ENCODE measurements at regions not wholly inside any gene's neighbourhood (a gene's known extent, or its start where the extent isn't known, plus 50 kb on each side); places are given as distances from the start of the nearest gene placed in this dataset.

DNA sequence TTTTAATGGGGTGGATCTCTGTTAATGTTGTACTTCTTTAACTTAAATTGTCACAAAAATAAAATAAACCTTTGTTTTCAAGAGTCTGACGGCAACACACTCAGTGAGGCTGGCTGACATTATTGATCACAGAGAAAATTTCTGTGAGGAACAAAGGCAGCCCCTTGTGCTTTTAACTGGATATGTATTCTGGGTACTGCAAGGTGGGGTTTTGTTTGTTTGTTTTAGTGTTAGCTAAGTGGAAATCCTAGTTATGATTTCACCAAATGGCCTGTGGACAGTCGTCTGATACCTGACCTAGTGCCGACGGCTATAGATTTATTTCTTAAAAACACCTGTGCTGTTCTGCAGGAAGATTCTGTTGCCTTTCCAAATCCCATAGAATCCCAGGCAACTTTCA lies 1329.5 kb upstream of the ZEB2 start:
- in situ Hi-C loops (cut with HindIII; ENCODE audit: low pct_ligation_motif_present, low pct_unique_long_range_greater_than_20kb, low sequenced_read_pairs): no loop called here
- DNase-seq: no peak

DNA sequence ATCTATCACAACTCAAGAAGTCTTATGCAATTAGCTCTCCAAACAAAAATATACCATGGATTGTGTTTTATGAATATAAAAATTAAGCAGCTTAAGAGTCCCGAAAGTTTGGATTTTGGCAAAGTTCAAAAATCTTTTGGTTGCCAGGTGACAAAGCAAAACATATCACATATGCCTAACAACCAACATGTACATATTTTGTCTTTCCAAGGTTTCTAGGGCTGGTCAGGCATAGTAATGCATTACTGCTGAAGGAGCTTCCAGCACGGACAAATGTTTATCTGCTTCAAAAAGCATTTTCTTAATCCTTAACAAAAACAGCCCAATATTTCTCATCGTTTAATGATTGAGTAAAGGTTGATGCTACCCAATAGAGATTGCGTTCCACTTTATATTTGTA lies 1327.1 kb upstream of the ZEB2 start:
- in situ Hi-C loops (cut with HindIII; ENCODE audit: low pct_ligation_motif_present, low pct_unique_long_range_greater_than_20kb, low sequenced_read_pairs): no loop called here
- no peak for DNase-seq

DNA sequence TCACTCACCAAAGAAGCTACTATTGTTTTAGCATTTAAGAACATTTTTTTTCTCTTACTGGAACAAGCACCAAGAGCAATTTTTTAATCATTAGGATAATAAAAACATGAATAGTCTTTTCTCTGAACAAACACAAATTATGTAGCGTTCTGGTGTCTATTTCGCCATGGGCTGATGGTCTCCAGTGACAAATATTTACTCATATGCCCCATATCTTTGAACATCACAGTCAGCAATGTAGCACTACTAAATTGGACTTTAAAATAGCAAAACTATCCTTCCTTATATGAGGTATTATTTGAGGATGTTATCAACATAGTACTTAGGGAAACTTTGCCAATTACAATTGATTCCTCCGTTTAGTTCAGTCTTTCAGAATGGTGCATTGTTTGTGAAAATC lies 1326.0 kb upstream of the ZEB2 start:
- in situ Hi-C loops (cut with HindIII; ENCODE audit: low pct_ligation_motif_present, low pct_unique_long_range_greater_than_20kb, low sequenced_read_pairs): no loop called here
- DNase-seq: no peak

DNA sequence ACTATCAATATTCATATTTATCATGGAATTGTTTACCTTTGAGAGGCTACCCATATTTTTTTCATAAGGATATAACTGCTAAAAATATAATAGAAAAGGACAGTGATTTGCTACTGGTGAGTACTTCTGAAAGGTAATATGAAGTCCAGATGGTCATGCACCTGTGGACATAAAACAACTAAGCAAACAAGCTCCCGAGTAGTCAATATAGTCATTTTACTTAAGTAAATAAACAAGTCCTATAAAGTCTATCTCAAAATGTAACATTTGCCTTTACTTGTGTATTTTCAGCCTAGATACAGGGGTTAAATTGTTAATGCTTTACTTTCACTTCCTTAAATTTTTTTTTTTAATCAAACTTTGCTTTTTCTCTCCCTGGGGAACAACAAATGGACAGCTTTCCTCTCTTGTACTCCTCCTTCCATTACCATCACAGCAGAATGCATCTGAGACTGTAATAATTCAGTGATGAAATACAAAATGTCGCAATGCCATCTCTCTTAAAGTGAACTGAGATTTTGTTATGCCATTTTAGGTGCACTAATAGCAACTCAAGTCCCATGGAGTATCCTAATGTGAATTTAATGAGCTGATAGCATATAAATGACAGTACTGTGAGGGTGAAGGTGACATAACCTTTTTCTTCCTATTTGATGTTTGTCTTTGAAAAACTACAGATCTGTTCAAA lies 1325.4 kb upstream of the ZEB2 start:
- DNase-seq: no peak
- in situ Hi-C loops (cut with HindIII; ENCODE audit: low pct_ligation_motif_present, low pct_unique_long_range_greater_than_20kb, low sequenced_read_pairs): no loop called here

DNA sequence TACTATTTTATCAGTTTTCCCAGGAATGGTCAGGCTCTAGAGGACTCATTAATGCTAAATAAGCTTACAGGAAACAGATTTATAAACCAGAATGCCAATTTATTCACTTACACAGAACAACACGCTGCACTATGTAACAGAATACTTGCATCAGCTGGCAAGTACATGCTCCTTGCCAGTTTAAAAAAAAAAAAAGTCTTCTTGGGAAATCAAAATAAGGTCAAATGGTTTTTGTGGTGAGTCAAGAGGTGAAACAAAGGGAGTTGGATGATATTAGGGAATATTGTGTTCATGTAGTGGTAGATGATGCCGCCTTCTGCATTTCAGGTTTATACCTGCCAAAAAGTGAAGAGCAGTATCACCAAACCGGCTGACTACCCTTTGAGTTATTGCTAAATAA lies 1322.1 kb upstream of the ZEB2 start:
- in situ Hi-C loops (cut with HindIII; ENCODE audit: low pct_ligation_motif_present, low pct_unique_long_range_greater_than_20kb, low sequenced_read_pairs): no loop called here
- no peak for DNase-seq

DNA sequence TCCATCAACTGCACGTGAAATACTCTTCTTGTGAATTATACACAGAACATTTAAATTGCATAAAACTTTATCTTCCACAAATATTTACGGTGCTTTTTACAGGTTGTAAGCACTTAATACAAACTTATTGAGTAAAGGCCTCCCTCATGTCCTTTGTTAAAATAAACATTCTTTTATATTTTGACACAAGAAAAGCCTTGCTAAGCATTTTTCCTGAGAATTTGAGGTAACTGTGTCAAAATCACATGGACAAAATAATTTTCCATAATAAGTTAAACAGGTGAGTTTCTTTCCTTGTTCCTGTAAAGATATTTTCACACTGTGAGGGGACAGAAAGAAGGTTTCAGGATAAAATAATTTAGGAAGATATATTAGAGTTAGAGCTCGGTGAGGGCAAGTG lies 1317.1 kb upstream of the ZEB2 start:
- in situ Hi-C loops (cut with HindIII; ENCODE audit: low pct_ligation_motif_present, low pct_unique_long_range_greater_than_20kb, low sequenced_read_pairs): no loop called here
- DNase-seq: no peak

DNA sequence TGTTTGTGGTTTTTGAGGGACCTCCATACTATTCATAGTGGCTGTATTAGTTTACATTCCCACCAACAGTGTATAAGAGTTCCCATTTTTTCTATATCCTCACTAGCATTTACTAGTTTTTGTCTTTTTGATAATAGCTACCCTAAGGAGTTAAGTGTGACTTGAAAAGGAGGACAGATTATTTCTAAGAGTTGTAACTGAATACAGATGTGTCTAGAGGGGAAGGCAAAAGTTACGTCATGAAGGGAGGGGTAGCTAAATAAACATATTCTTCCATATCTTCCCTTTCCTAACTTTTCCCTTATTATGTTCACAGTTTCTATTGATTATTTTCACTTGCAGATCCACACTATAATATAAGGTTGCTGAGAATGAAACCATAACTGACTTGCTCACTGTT lies 1315.7 kb upstream of the ZEB2 start:
- in situ Hi-C loops (cut with HindIII; ENCODE audit: low pct_ligation_motif_present, low pct_unique_long_range_greater_than_20kb, low sequenced_read_pairs): no loop called here
- DNase-seq: no peak

DNA sequence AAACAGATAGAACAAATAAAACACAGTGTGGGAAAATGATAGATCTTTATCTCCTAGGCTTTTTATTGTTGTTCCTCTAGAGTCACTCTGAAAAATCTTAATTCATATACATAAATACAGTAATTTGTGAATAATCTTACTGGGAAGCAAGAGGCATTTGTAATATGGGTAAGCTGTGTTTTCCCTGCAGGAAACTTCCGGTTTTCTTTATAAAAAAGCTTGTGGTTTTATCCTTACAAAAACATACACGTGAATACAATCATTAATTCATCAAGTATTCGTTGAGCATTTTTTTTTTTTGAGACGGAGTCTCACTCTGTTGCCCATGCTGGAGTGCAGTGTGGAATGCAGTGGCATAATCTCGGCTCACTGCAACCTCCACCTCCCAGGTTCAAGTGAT lies 1312.8 kb upstream of the ZEB2 start:
- DNase-seq: no peak
- in situ Hi-C loops (cut with HindIII; ENCODE audit: low pct_ligation_motif_present, low pct_unique_long_range_greater_than_20kb, low sequenced_read_pairs): no loop called here

DNA sequence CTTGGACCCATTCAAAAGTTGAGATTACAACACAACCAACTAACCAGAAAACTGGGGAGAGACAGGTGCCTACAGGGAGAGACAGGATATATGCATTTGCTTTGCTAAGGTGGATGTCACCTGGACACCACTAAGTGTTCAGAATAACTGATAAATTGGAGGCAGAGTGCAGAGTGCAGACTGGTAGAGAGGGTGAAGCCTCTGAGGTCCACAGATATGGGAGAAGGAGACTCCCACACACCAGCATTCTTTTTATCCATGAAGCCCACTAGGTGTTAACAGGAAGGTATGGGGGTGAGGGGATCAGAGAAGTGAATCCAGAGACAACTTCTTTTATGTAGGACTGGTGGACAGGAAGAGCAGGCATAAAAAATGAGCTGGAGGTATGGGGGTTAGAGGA lies 1310.0 kb upstream of the ZEB2 start:
- in situ Hi-C loops (cut with HindIII; ENCODE audit: low pct_ligation_motif_present, low pct_unique_long_range_greater_than_20kb, low sequenced_read_pairs): no loop called here

DNA sequence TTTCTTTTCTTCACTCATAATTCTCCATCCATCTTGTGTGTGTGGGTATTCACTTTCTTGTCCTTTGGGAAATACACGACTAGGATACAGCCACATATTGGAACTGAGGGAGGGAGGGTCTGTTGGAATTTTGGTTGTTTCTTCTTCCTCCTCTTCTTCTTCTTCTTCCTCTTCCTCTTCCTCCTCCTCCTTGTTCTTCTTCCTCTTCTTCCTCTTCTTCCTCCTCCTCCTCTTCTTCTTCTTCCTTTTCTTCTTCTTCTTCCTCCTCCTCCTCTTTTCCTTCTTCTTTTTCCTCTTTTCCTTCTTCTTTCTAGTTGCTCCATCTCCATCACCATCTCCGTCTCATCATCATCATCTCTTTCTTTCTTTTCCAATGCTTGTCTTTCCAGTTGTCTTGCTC lies 1307.3 kb upstream of the ZEB2 start:
- DNase-seq: no peak
- in situ Hi-C loops (cut with HindIII; ENCODE audit: low pct_ligation_motif_present, low pct_unique_long_range_greater_than_20kb, low sequenced_read_pairs): no loop called here

More for the DNA sequence above, 1310.0 kb upstream of the ZEB2 start:
- DNase-seq: no peak

DNA sequence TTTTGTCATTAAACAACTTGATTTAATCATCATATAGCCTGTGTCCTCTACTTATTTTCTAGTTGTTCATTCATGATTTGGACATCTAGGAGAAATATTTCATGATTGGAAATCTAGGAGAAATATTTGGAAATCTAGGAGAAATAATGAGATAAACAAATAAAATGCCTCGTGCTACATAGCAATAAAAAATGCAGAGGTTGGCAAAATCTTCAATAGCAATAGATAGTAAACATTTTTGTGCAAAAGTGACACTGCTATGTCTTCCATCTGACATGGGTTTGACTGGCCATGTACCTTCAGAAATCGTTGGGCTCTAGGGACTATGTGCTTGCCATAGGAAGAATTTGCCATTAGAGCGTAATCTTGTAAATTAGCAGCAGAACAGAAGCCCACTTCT lies 1304.5 kb upstream of the ZEB2 start:
- DNase-seq: no peak
- in situ Hi-C loops (cut with HindIII; ENCODE audit: low pct_ligation_motif_present, low pct_unique_long_range_greater_than_20kb, low sequenced_read_pairs): no loop called here

DNA sequence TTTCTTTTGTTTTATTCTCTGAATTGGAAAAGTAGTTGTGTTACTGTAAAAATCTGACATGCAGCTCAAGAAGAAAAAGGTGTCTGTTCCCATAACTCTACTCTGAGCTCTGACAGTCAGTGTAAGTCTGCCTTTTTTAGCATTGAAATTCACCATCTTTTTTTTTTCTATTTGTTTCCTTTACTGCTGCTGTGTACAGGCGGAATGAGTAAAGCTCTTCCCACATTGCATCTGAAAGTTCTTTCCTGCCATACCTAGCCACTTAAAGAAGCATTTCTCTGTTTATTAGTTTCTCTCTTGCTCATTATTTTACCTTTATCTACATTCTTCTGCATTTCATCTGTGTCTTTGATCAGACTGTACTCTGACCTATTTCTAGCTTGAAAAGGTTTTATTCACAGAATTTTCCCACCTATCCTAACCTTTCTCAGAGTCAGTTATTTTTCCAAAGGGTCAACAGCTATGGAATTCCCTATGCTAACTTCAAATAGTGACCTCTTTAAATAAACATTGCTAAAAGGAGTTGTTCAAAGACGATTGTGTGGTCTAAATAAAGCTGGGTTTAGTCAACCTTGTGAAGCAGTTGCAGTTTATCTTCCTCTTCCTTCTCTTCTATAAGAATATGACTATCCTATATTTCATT lies 1303.1 kb upstream of the ZEB2 start:
- in situ Hi-C loops (cut with HindIII; ENCODE audit: low pct_ligation_motif_present, low pct_unique_long_range_greater_than_20kb, low sequenced_read_pairs): no loop called here
- DNase-seq: no peak

DNA sequence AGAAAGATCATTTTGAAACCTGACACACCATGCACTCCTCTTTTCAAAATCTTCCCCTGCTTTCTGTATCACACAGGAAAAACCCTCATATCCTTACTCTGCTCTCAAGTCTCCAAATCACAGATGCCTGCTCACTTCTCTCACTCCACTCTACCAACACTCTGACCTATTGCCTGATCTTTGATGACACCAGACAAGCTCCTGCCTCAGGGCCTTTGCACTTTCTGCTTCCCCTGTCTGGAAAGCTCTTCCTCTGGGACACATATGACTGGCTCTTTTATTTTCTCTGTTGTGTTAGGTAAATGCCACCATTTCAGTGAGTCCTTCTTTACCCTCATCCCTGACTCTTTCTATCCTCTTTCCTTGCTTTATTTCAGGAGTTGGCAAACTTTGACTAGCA lies 1300.7 kb upstream of the ZEB2 start:
- in situ Hi-C loops (cut with HindIII; ENCODE audit: low pct_ligation_motif_present, low pct_unique_long_range_greater_than_20kb, low sequenced_read_pairs): no loop called here
- no peak for DNase-seq

DNA sequence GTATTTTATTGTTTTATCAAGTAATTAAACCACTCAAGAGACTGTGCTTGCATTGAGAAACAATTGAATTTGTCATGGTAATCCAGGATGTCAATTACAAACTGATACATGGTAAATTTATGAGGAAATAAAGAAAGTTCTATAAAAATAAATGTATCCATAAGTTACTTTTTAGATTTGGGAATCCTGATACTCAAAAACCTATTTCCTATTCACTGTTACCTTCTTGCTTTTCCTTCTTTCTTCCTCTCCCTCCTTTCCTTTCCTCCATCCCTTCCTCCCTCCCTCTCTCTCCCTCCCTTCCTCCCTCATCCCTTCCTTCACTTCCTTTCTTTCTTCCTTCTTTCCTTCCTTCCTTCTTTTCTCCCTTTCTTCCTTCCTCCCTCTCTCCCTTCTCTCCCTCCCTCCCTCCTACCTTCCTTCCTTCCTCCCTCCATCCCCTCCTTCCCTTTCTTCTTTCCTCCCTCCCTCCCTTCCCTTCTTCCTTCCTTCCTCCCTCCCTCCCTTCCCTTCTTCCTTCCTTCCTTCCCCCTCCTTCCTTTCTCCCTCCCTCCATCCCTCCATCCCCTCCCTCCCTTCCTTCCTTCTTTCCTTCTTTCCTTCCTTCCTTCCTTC lies 1299.1 kb upstream of the ZEB2 start:
- in situ Hi-C loops (cut with HindIII; ENCODE audit: low pct_ligation_motif_present, low pct_unique_long_range_greater_than_20kb, low sequenced_read_pairs): no loop called here
- DNase-seq: no peak

DNA sequence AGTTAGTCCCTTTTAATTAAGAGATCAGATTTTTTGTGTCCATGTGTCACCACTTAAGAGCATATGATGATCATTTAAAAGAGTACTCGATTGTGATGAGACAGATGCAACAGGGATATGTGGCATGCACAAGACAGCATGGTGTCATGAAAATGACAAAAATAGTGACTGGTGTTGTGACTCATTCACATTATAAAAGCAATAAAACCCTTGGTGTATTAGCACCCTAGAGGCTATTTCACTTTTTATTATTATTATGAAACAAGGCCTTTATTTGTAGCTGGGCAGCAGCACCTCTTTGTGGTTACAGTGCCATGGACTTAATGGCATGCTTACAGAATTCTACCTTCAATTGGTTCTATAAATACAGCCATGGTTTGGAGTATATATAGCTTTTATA lies 1296.0 kb upstream of the ZEB2 start:
- in situ Hi-C loops (cut with HindIII; ENCODE audit: low pct_ligation_motif_present, low pct_unique_long_range_greater_than_20kb, low sequenced_read_pairs): no loop called here
- no peak for DNase-seq

DNA sequence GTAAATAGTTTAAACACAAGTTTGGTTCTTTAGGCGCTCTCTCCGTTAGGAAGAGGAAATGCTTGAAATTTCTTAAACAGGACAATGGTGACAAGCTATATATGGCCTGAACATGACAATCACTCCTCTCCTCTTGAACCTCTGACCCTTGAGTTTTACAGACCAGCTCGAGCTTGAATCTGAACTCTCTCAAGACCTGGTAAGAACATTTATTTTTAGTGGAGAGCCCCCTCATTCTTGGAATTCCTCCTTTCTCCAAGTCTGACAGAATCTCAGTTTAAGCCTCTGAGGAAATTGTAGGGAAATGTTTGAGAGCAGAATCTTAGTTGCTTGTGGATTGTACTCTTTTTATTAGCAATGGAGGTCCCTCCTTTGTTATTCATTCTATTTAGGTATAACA lies 1293.6 kb upstream of the ZEB2 start:
- DNase-seq: no peak
- in situ Hi-C loops (cut with HindIII; ENCODE audit: low pct_ligation_motif_present, low pct_unique_long_range_greater_than_20kb, low sequenced_read_pairs): no loop called here

DNA sequence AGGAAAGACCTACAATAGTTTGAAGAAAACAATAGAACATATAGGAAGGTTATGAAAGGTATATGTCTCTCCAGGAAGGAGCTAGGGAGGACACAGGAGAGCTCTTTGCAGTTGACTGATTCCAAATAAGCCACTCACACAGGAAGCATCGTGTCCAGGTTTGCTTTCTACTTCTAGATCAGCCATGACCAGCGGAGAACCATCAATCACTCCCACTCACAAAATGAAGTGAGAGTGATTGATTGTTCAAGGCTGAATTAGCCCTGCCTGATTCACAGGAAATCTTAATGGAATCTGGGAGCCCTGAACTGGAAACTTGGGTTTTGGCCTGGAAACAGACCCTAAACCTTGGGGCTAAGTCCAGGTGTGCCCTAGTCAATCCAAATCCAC lies 1292.2 kb upstream of the ZEB2 start:
- in situ Hi-C loops (cut with HindIII; ENCODE audit: low pct_ligation_motif_present, low pct_unique_long_range_greater_than_20kb, low sequenced_read_pairs): no loop called here
- no peak for DNase-seq

DNA sequence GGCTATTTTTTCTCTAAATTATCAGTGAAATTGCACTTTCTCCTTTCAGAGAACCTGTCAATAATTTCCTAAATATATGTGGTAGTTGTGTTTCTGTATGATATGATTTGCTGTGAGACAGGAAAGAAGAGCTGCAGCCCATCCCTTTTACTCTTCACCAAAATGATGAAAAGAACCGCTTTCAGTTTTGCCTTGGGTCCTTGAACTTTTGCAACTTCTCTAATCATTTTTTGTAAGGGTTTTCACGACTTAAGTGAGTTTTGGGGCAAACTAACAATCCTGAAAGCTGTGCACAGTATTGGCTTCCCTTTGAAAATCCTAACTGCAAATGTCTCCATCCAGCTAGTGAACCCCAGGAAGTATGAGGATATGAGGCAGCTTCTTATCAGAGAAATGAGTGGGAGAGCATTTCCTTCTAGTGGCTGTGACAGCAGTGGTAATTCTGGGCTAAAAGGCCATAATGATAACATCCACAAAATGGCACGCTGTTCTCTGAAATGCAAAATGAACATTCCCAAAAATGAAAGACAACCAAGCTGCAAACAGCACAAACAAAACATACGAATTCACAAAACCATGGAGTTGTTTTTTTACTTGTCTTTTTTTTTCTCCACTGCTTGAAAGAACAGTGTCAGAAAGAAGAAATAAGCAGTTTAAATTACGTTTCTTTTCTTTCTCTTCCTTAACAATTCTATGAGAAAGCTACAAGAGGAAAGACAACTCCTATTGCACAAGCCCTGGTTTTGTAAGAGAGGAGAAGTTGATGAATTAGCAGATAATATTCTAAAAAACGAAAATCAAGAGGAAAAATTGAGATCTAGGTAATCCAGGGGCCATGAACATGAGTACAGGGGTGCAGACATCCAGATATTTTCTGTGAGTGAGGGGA lies 1291.6 kb upstream of the ZEB2 start:
- no peak for DNase-seq

DNA sequence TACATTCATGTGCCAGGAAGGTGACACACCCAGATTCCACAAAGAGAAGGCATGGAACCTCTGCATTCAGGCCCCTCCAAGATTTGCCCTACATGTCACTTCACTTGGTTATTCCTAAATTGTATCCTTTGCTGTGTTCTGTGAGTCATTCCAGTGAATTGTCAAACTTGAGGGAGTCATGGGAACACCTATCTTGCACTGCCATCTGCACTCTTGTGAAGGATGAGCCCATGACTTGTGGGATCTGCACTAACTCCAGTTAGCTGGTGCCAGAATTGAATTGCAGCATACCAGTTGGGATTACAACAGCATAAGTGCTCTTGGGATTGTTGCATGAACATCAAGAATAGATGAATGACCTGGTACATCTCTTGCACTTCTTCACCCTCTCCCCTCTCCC lies 1288.0 kb upstream of the ZEB2 start:
- no peak for DNase-seq
- in situ Hi-C loops (cut with HindIII; ENCODE audit: low pct_ligation_motif_present, low pct_unique_long_range_greater_than_20kb, low sequenced_read_pairs): no loop called here

More for the DNA sequence above, 1291.6 kb upstream of the ZEB2 start:
- in situ Hi-C loops (cut with HindIII; ENCODE audit: low pct_ligation_motif_present, low pct_unique_long_range_greater_than_20kb, low sequenced_read_pairs): no loop called here
